ENCODE measurements at regions not wholly inside any gene's neighbourhood (a gene's known extent, or its start where the extent isn't known, plus 50 kb on each side); places are given as distances from the start of the nearest gene placed in this dataset.

DNA sequence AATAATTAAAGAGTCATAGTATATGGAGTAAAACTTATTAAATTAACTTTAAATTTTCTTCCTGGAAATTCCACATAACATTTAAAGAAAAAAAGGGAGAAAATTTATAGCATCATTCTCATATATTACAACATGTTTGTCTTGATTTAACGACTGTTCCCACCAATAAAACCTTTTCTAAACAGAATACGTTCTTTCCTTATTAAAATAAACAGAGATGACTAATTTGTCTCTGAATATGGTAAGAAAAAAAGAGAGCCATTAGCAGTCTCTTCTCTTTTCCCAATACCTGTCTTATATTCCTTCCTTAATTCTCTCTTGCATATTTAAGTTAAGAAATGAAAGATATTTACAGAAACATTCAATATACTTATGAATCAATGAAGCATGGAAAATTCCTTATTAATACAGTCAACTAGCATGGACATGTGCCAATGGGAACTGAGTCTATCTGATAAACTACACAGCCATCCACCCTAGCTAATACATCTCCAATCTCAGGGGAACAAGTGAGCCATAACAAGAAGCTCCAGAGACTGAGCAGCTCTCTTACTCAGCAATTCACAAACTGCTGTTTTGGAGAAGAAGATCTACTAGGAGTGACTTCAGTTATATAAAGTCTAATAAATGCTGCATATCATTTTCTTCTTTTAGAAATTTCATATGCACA lies 347.1 kb upstream of the MANEA start:
- 100% methylated on average over 1 of the region's 2 CpGs; no CpG with 5 or more reads in 1 of the 2 experiments for WGBS, 2 experiments (ENCODE audit: insufficient coverage in 1 of 2, insufficient read length in 1 of 2)
- H3K4me1 ChIP-seq (ENCODE audit: control insufficient read depth, insufficient read depth, low read length): no peaks in the 10 kb centered on the region
- H3K9ac ChIP-seq (ENCODE audit: extremely low read depth, low read length, poor library complexity, severe bottlenecking): no peak overlapping the region
- H3K9me3 ChIP-seq (ENCODE audit: control insufficient read depth, low read length): no peaks in the 10 kb centered on the region
- no peak overlapping the region for H3K27ac ChIP-seq (ENCODE audit: low read depth, low read length)
- DNase-seq: no peak
- H3K4me1 Mint-ChIP-seq: peaks cover 8% of the 10 kb centered on the region
- no peak overlapping the region for H3K4me3 ChIP-seq (ENCODE audit: low read length)
- H3K27ac Mint-ChIP-seq: no peak overlapping the region
- H3K9me3 Mint-ChIP-seq: no peaks in the 10 kb centered on the region
- TF ChIP-seq, protein P1, sequence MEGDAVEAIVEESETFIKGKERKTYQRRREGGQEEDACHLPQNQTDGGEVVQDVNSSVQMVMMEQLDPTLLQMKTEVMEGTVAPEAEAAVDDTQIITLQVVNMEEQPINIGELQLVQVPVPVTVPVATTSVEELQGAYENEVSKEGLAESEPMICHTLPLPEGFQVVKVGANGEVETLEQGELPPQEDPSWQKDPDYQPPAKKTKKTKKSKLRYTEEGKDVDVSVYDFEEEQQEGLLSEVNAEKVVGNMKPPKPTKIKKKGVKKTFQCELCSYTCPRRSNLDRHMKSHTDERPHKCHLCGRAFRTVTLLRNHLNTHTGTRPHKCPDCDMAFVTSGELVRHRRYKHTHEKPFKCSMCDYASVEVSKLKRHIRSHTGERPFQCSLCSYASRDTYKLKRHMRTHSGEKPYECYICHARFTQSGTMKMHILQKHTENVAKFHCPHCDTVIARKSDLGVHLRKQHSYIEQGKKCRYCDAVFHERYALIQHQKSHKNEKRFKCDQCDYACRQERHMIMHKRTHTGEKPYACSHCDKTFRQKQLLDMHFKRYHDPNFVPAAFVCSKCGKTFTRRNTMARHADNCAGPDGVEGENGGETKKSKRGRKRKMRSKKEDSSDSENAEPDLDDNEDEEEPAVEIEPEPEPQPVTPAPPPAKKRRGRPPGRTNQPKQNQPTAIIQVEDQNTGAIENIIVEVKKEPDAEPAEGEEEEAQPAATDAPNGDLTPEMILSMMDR (conservative IDR thresholded peaks at IDR 0.05): no peak
- no peaks in the 10 kb centered on the region for H3K36me3 ChIP-seq (ENCODE audit: control insufficient read depth, insufficient read depth, low read length)
- no peak overlapping the region for H3K4me3 Mint-ChIP-seq
- H3K27me3 Mint-ChIP-seq (ENCODE audit: insufficient read depth): peaks cover 9% of the 10 kb centered on the region
- no peaks in the 10 kb centered on the region for H3K27me3 ChIP-seq (ENCODE audit: control insufficient read depth, insufficient read depth, low read length, poor library complexity, severe bottlenecking)
- no peaks in the 10 kb centered on the region for H3K36me3 Mint-ChIP-seq (ENCODE audit: low read depth)

DNA sequence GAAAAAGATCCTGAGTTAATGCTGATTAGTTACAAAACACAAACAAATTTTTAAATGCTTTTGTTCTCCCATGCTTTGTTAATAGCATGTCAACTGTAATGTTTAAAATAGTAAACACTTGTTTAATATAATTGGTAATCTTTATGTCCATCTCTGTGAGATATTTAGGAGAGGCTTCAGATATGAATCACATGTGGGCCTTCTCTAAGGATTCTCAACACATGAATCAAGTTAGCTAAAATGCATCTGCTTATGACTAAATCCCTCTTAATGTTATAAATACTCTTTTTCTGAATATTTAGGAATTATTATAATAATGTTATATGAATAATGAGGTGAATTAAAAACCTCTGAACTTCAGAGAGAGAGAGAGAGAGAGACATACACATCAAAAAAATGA lies 345.9 kb upstream of the MANEA start:
- Histone ChIP-seq H3K27ac (ENCODE audit: low read depth, low read length) (no peak overlapping the region), H3K9me3 (ENCODE audit: control insufficient read depth, low read length) (no peaks in the 10 kb centered on the region), H3K27me3 (ENCODE audit: control insufficient read depth, insufficient read depth, low read length, poor library complexity, severe bottlenecking) (no peaks in the 10 kb centered on the region), H3K4me3 (ENCODE audit: low read length) (no peak overlapping the region), H3K4me1 (ENCODE audit: control insufficient read depth, insufficient read depth, low read length) (no peaks in the 10 kb centered on the region), H3K9ac (ENCODE audit: extremely low read depth, low read length, poor library complexity, severe bottlenecking) (no peak overlapping the region), H3K36me3 (ENCODE audit: control insufficient read depth, insufficient read depth, low read length) (no peaks in the 10 kb centered on the region)
- no peak overlapping the region for H3K4me3 Mint-ChIP-seq
- peaks cover 8% of the 10 kb centered on the region for H3K4me1 Mint-ChIP-seq
- H3K27me3 Mint-ChIP-seq (ENCODE audit: insufficient read depth): peaks cover 9% of the 10 kb centered on the region
- TF ChIP-seq, protein P1 (conservative IDR thresholded peaks at IDR 0.05): no peak
- DNase-seq: no peak
- H3K36me3 Mint-ChIP-seq (ENCODE audit: low read depth): no peaks in the 10 kb centered on the region
- no peaks in the 10 kb centered on the region for H3K9me3 Mint-ChIP-seq
- no peak overlapping the region for H3K27ac Mint-ChIP-seq

DNA sequence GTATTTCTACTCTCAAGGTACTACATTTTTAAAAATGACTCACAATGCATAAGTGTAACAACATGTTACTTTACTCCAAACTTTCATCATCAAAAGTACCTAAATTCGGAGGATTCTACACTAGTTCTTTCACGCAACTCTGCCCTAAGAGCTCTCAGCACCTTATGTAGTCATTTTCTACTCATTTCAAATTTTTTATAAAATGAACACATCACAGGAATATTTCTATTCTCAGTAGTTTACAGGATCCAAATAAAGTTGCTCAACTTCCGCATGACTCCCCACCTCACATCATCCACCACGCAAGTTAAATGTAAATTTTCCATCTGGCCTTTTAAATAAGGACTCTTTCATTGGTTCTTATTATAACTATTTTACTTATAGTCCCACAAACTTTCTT lies 344.9 kb upstream of the MANEA start:
- 90 to 100% methylated on average over 2 to 4 of the region's 4 CpGs for WGBS, 2 experiments (ENCODE audit: insufficient coverage in 1 of 2, insufficient read length in 1 of 2)
- no peaks in the 10 kb centered on the region for H3K27me3 ChIP-seq (ENCODE audit: control insufficient read depth, insufficient read depth, low read length, poor library complexity, severe bottlenecking)

More for the DNA sequence above, 344.9 kb upstream of the MANEA start:
- Mint-ChIP-seq H3K27ac (no peak overlapping the region), H3K27me3 (ENCODE audit: insufficient read depth) (peaks cover 8% of the 10 kb centered on the region), H3K36me3 (ENCODE audit: low read depth) (no peaks in the 10 kb centered on the region), H3K9me3 (no peaks in the 10 kb centered on the region), H3K4me3 (no peak overlapping the region), H3K4me1 (peaks cover 8% of the 10 kb centered on the region)
- H3K4me3 ChIP-seq (ENCODE audit: low read length): no peak overlapping the region
- H3K36me3 ChIP-seq (ENCODE audit: control insufficient read depth, insufficient read depth, low read length): no peaks in the 10 kb centered on the region
- DNase-seq: no peak
- H3K9ac ChIP-seq (ENCODE audit: extremely low read depth, low read length, poor library complexity, severe bottlenecking): no peak overlapping the region
- H3K27ac ChIP-seq (ENCODE audit: low read depth, low read length): no peak overlapping the region
- H3K4me1 ChIP-seq (ENCODE audit: control insufficient read depth, insufficient read depth, low read length): no peaks in the 10 kb centered on the region
- TF ChIP-seq, protein P1 (conservative IDR thresholded peaks at IDR 0.05): no peak
- H3K9me3 ChIP-seq (ENCODE audit: control insufficient read depth, low read length): no peaks in the 10 kb centered on the region
